A673 (cell line): ENCODE measurements at regions not wholly inside any gene's neighbourhood (a gene's known extent, or its start where the extent isn't known, plus 50 kb on each side); places are given as distances from the start of the nearest gene placed in this dataset.

Experiments
- BruUV-seq: library from RNA; stranded (reverse); fragments of 400-500 nt; replicated peaks from 2 replicates; lab custom pipeline; 2021; lab: Mats Ljungman, UMichigan
- CTCF ChIA-PET: fragments of 300-600 bp; sonication (Branson Sonifier 250); formaldehyde crosslinking; loops from one replicate; lab custom pipeline; 2022; ENCODE audit warnings: antibody characterized with exemption; lab: Charles Lee
- POLR2A ChIA-PET: fragments of 300-600 bp; sonication (Branson Sonifier 250); formaldehyde crosslinking; loops from one replicate; lab custom pipeline; 2022; ENCODE audit warnings: antibody characterized with exemption; ENCODE audit not compliant: low non-redundant PET; lab: Charles Lee
- DNase-seq: peaks from one replicate; pipeline ENCODE4 v3.0.0-alpha.2; 2015; ENCODE audit warnings: low spot score
- H3K27ac ChIP-seq: fragments of 200-600 bp; sonication (generic); 2 replicates; pipeline ENCODE4 v1.5.1; 2016; ENCODE audit warnings: mixed run types, low read depth, mild to moderate bottlenecking, mixed read lengths, antibody characterized with exemption, low read length; ENCODE audit not compliant: poor library complexity, severe bottlenecking
- H3K27me3 ChIP-seq: fragments of 200-600 bp; sonication (generic); replicated peaks from 2 replicates; pipeline ENCODE4 v1.6.1; 2017; ENCODE audit warnings: mixed run types, low read depth, mild to moderate bottlenecking, mixed read lengths, antibody characterized with exemption, low read length; ENCODE audit not compliant: insufficient read depth, poor library complexity
- H3K36me3 ChIP-seq: fragments of 200-600 bp; sonication (generic); 2 replicates; pipeline ENCODE4 v1.6.1; 2016; ENCODE audit warnings: mixed run types, mild to moderate bottlenecking, mixed read lengths, antibody characterized with exemption, low read length; ENCODE audit not compliant: insufficient read depth, poor library complexity, severe bottlenecking
- H3K4me1 ChIP-seq: fragments of 200-600 bp; sonication (generic); 2 replicates; pipeline ENCODE4 v1.6.1; 2017; ENCODE audit warnings: mixed run types, mild to moderate bottlenecking, mixed read lengths, antibody characterized with exemption, low read length; ENCODE audit not compliant: insufficient read depth, poor library complexity, severe bottlenecking
- H3K4me3 ChIP-seq: fragments of 200-600 bp; sonication (generic); 2 replicates; pipeline ENCODE4 v1.5.1; 2016; ENCODE audit warnings: low read depth, mixed run types, mild to moderate bottlenecking, mixed read lengths, low read length; ENCODE audit not compliant: poor library complexity, severe bottlenecking
- H3K9me3 ChIP-seq: fragments of 200-600 bp; sonication (generic); 2 replicates; pipeline ENCODE4 v1.6.1; 2016; ENCODE audit warnings: mixed run types, low read depth, mild to moderate bottlenecking, mixed read lengths, antibody characterized with exemption, low read length; ENCODE audit not compliant: poor library complexity, severe bottlenecking
- EZH2 ChIP-seq: fragments of 200-600 bp; sonication (generic); IDR thresholded peaks from 2 replicates; pipeline ENCODE4 v1.6.1; 2017; ENCODE audit warnings: borderline replicate concordance, low read depth, mild to moderate bottlenecking, mixed read lengths, antibody characterized with exemption, low read length; ENCODE audit not compliant: poor library complexity, severe bottlenecking
- intact Hi-C: fragments of 100-400 bp; cut with micrococcal nuclease; formaldehyde crosslinking; loops from one replicate; pipeline ENCODE4 v1.10.0; 2022; ENCODE audit not compliant: unreplicated experiment
- TF ChIP-seq, protein P1 (sequence below): fragments of 300-800, 200-600 bp; sonication (generic); conservative IDR thresholded peaks from 2 replicates; pipeline ENCODE4 v1.5.1; 2017; ENCODE audit warnings: low read depth, mild to moderate bottlenecking, antibody characterized with exemption, low read length, moderate library complexity, mixed read lengths

DNA sequence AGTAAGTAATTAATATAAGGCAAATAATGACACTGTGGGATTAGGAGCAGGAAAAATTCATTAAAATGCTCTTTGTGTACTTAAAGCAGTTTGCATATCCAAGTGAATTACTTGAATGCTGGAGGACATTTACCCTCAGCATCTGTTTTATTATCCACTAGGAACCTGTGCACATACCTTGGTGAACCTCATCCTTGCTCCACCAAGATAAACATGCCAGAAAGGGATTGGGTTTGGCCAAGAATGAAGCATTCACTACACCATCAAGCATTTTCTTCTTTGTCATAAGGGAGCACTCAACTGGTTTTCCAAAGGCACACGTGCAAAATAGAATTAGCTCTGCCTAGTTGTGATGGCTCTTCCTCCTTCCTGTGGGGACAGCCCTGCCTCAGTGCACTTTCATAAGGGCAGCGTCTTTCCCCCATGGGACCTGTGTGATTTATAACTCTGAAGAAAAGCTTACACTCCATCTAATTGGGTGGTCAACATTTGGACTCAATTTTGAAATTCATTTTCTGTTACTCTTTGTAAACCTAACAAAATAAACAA lies 291.7 kb downstream of the USP46 start:
- no peak overlapping the region for H3K4me3 ChIP-seq
- H3K9me3 ChIP-seq = no peaks in the 10 kb centered on the region
- H3K27ac ChIP-seq = no peak overlapping the region
- no peaks in the 10 kb centered on the region for H3K4me1 ChIP-seq
- POLR2A ChIA-PET = no interaction called here
- H3K36me3 ChIP-seq = no peaks in the 10 kb centered on the region
- BruUV-seq = no TSS peak
- DNase-seq = no peak
- no peaks in the 10 kb centered on the region for H3K27me3 ChIP-seq
- TF ChIP-seq, protein P1, sequence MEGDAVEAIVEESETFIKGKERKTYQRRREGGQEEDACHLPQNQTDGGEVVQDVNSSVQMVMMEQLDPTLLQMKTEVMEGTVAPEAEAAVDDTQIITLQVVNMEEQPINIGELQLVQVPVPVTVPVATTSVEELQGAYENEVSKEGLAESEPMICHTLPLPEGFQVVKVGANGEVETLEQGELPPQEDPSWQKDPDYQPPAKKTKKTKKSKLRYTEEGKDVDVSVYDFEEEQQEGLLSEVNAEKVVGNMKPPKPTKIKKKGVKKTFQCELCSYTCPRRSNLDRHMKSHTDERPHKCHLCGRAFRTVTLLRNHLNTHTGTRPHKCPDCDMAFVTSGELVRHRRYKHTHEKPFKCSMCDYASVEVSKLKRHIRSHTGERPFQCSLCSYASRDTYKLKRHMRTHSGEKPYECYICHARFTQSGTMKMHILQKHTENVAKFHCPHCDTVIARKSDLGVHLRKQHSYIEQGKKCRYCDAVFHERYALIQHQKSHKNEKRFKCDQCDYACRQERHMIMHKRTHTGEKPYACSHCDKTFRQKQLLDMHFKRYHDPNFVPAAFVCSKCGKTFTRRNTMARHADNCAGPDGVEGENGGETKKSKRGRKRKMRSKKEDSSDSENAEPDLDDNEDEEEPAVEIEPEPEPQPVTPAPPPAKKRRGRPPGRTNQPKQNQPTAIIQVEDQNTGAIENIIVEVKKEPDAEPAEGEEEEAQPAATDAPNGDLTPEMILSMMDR = no peak
- TF ChIP-seq EZH2 = no peak
- intact Hi-C loops = no loop called here
- CTCF ChIA-PET = no interaction called here

DNA sequence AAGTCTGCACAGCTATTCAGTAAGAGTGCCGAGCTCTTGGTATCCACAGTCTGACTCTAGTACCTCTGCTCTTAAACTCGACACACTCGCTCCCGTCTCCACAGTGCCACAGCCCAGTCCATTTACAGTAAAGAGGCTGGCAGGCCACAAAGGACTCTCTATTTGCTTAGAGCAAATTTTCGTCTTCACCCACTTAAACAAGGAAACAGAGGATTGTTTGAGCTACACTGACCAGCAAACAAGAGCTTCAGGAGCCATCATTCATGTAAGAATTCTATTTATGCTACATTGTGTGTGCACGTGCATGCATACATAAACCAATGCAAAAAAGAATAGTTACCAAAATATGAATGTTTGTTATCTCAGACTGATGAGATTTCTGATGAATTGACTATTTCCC lies 290.2 kb downstream of the USP46 start:
- Histone ChIP-seq H3K4me1 (no peaks in the 10 kb centered on the region), H3K27ac (no peak overlapping the region), H3K9me3 (no peaks in the 10 kb centered on the region), H3K4me3 (no peak overlapping the region), H3K36me3 (no peaks in the 10 kb centered on the region), H3K27me3 (no peaks in the 10 kb centered on the region)
- ChIA-PET CTCF (no interaction called here), POLR2A (no interaction called here)
- no TSS peak for BruUV-seq
- intact Hi-C loops = no loop called here
- no peak for DNase-seq
- TF ChIP-seq, protein P1 = no peak
- TF ChIP-seq EZH2 = no peak

DNA sequence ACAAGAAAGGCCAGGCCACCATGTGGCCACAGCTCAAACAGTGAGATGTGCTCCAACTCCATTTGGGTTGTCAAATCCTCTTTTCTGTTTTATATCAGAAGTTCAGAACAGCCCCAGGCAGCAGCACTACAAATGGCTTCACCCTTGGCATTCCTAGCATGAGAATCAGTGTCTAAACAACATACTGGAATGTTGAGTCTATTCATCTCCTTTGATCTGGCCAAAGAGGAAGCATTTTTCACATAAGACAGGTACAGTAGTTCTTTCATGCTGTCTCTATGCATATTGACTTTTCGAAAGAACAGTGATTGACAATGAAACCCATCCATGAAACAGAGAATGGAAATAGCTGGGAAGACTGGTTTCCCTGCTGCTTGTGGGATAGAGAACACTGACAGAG lies 289.5 kb downstream of the USP46 start:
- POLR2A ChIA-PET = no interaction called here
- no peak for DNase-seq
- no peaks in the 10 kb centered on the region for H3K27me3 ChIP-seq
- TF ChIP-seq, protein P1 = no peak
- TF ChIP-seq EZH2 = no peak
- H3K9me3 ChIP-seq = no peaks in the 10 kb centered on the region
- H3K4me1 ChIP-seq = no peaks in the 10 kb centered on the region
- no peaks in the 10 kb centered on the region for H3K36me3 ChIP-seq
- intact Hi-C loops = loop anchor here (10.0 kb wide), 1 partner anchor 1865 kb away; no protein-coding TSS in a partner anchor
- H3K27ac ChIP-seq = no peak overlapping the region
- no TSS peak for BruUV-seq
- CTCF ChIA-PET = no interaction called here
- no peak overlapping the region for H3K4me3 ChIP-seq
